ENCODE measurements at regions not wholly inside any gene's neighbourhood (a gene's known extent, or its start where the extent isn't known, plus 50 kb on each side); places are given as distances from the start of the nearest gene placed in this dataset.

DNA sequence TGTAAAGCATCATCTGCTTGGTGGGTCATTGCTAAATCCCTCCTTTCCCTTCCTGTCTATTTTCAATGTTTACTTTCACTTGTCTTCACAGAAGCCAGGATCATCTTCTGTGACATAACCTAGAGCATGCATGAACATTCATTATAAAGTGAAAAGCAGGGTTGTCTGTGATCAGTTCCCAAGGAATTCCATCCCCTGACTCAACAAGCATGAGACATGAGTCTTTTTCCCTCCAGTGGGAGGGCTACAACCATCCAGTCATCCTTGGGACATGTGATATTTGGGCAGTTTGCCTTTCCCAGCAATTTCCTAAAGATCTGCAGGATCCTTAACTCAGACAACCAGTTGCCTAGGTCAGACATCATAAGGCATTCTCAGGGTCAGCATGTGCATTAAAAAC, 166.3 kb upstream of the TMEM196 start:
- H3K4me1 ChIP-seq = no peaks in the 10 kb centered on the region
- no peaks in the 10 kb centered on the region for H3K36me3 ChIP-seq
- no peak for ATAC-seq
- H3K9me3 ChIP-seq = peaks cover 0 to 22% (median 0%) of the 10 kb centered on the region in 3 donors
- no peak overlapping the region for H3K4me3 ChIP-seq
- H3K27me3 ChIP-seq = no peaks in the 10 kb centered on the region
- no peak overlapping the region for H3K27ac ChIP-seq
- no peak for TF ChIP-seq POLR2AphosphoS5 (IDR thresholded peaks at IDR 0.05)
- TF ChIP-seq, protein P1, sequence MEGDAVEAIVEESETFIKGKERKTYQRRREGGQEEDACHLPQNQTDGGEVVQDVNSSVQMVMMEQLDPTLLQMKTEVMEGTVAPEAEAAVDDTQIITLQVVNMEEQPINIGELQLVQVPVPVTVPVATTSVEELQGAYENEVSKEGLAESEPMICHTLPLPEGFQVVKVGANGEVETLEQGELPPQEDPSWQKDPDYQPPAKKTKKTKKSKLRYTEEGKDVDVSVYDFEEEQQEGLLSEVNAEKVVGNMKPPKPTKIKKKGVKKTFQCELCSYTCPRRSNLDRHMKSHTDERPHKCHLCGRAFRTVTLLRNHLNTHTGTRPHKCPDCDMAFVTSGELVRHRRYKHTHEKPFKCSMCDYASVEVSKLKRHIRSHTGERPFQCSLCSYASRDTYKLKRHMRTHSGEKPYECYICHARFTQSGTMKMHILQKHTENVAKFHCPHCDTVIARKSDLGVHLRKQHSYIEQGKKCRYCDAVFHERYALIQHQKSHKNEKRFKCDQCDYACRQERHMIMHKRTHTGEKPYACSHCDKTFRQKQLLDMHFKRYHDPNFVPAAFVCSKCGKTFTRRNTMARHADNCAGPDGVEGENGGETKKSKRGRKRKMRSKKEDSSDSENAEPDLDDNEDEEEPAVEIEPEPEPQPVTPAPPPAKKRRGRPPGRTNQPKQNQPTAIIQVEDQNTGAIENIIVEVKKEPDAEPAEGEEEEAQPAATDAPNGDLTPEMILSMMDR (IDR thresholded peaks at IDR 0.05) = no peak
- TF ChIP-seq EP300 (IDR thresholded peaks at IDR 0.05) = no peak
- TF ChIP-seq POLR2A (IDR thresholded peaks at IDR 0.05) = no peak

DNA sequence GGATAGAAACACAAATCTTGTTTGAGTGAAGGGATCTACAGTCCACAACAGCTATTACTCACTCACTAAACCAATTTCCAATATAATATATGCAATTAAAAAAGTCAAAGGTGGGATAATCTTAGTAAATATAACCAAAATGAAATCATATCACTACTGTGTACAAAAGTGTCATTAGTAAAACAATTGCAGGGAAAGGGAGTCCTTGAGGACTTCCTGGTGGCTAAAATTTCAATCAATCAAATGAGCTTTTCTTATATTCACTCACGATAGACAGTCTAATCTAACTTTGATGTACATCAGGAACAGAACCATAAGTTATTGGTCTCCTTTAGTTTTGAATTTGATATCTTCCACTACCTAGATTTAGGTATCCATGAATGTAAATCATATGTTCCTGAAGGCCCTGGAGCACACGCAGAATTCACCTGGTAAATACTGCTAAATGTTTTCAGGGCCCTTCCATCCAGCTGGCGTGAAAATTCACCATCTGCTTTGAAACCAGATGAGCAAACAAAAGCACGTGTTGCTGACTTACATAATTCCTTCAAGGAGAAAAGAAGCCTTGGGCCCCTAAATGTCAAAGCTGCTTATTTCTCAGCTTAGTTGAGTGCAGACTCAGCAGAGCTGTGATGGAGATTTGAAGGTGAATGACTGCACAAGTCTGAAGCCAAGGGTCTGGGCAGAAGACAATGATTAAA, 159.3 kb upstream of the TMEM196 start:
- TF ChIP-seq, protein P1 (IDR thresholded peaks at IDR 0.05) = no peak
- no peak for TF ChIP-seq EP300 (IDR thresholded peaks at IDR 0.05)
- TF ChIP-seq POLR2A (IDR thresholded peaks at IDR 0.05) = no peak
- no peak for TF ChIP-seq POLR2AphosphoS5 (IDR thresholded peaks at IDR 0.05)
- no peak overlapping the region for H3K4me3 ChIP-seq
- H3K4me1 ChIP-seq = no peaks in the 10 kb centered on the region
- no peak overlapping the region for H3K27ac ChIP-seq
- H3K36me3 ChIP-seq = no peaks in the 10 kb centered on the region
- H3K9me3 ChIP-seq = peaks cover 0 to 22% (median 0%) of the 10 kb centered on the region in 3 donors
- no peak for ATAC-seq
- 55 to 81% methylated on average over 3 to 4 of the region's 4 CpGs for WGBS, 2 donors (ENCODE audit: low coverage in 1 of 2)
- H3K27me3 ChIP-seq = no peaks in the 10 kb centered on the region

DNA sequence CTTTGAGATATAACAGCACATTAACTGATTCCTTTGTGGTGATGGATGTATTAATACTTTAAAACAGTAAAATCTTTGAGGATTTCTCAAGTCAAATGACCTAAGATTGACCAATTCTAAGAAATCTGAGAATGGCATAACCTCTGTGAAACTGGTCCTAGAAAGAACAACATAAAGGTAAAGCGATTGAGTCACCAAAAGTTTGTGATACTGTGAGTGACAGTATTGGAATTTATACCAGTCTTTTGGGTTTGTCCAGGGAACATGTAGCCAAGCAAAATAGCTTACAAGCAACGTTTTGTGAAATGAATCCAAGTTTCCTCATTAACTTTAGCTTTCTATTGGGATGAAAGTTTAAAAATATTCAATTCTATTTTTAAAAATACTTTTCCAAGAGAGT, 157.4 kb upstream of the TMEM196 start:
- H3K27me3 ChIP-seq = no peaks in the 10 kb centered on the region
- peaks cover 0 to 12% (median 0%) of the 10 kb centered on the region in 3 donors for H3K9me3 ChIP-seq
- H3K4me3 ChIP-seq = no peak overlapping the region
- ATAC-seq = no peak
- WGBS, 2 donors (ENCODE audit: low coverage in 1 of 2) = 52 to 65% methylated on average over 2 of the region's 2 CpGs
- H3K36me3 ChIP-seq = no peaks in the 10 kb centered on the region
- no peak overlapping the region for H3K27ac ChIP-seq
- no peak for TF ChIP-seq POLR2AphosphoS5 (IDR thresholded peaks at IDR 0.05)
- TF ChIP-seq, protein P1 (IDR thresholded peaks at IDR 0.05) = no peak
- no peak for TF ChIP-seq EP300 (IDR thresholded peaks at IDR 0.05)
- no peak for TF ChIP-seq POLR2A (IDR thresholded peaks at IDR 0.05)
- no peaks in the 10 kb centered on the region for H3K4me1 ChIP-seq

DNA sequence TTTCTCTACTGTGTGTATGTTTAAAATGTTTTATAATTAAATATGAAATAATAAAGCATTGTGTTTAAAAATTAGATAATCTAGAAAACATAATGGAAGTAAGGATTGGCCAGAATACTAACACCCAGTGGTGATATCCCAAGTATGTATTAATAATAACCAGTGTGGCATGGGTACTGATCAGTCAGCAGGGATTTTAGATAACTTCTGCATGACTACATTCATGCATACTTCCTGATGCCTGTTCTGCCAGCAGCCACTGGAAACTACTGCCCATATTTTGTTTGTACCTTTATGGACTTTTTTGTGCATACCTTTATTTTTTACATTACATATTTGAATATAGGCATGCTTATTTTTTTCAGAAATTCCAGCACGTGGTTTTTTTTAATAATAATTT, 156.6 kb upstream of the TMEM196 start:
- no peak for TF ChIP-seq POLR2A (IDR thresholded peaks at IDR 0.05)
- TF ChIP-seq, protein P1 (IDR thresholded peaks at IDR 0.05) = no peak
- no peak for TF ChIP-seq EP300 (IDR thresholded peaks at IDR 0.05)
- no peak for TF ChIP-seq POLR2AphosphoS5 (IDR thresholded peaks at IDR 0.05)
- no peaks in the 10 kb centered on the region for H3K27me3 ChIP-seq
- WGBS, 2 donors (ENCODE audit: low coverage in 1 of 2) = 33 to 35% methylated on average over 1 of the region's 1 CpG
- peaks cover 0 to 4% (median 0%) of the 10 kb centered on the region in 3 donors for H3K9me3 ChIP-seq
- no peak for ATAC-seq
- no peak overlapping the region for H3K4me3 ChIP-seq
- H3K4me1 ChIP-seq = no peaks in the 10 kb centered on the region
- no peaks in the 10 kb centered on the region for H3K36me3 ChIP-seq
- no peak overlapping the region for H3K27ac ChIP-seq

DNA sequence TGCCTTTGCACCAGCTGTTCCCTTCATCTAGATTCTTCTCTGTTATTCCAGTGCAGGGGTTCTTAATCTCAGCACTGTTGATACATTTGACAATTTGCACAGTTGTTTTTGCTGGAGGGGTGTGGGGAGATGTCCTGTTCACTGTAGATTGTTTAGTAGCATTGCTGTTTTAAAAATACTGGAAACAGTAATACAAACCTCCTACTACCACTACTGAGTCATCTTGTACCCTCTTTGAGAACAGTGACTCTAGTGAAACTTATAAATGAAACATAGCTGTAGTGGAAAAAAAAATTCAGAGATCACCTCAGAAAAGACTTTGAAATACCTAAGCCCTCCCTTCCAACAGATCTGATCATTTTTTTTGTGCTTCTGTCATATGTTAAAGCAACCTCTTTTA, 154.8 kb upstream of the TMEM196 start:
- Histone ChIP-seq H3K27me3 (no peaks in the 10 kb centered on the region), H3K9me3 (no peaks in the 10 kb centered on the region), H3K36me3 (no peaks in the 10 kb centered on the region), H3K4me3 (no peak overlapping the region), H3K27ac (no peak overlapping the region), H3K4me1 (no peaks in the 10 kb centered on the region)
- TF ChIP-seq EP300 (IDR thresholded peaks at IDR 0.05) (no peak), POLR2AphosphoS5 (IDR thresholded peaks at IDR 0.05) (no peak), POLR2A (IDR thresholded peaks at IDR 0.05) (no peak)
- TF ChIP-seq, protein P1 (IDR thresholded peaks at IDR 0.05) = no peak
- ATAC-seq = no peak

All from gastroesophageal sphincter (tissue), 4 donors.